ENCODE measurements at regions not wholly inside any gene's neighbourhood (a gene's known extent, or its start where the extent isn't known, plus 50 kb on each side); places are given as distances from the start of the nearest gene placed in this dataset.

- TF ChIP-seq CTCF (IDR thresholded peaks at IDR 0.05) (no peak), POLR2A (IDR thresholded peaks at IDR 0.05) (no peak)
Observed at GRCh38 chr1:163906283-163906682, 584.5 kb downstream of the NUF2 start.

All from Peyer's patch (tissue), 4 donors.